Sigmoid colon (tissue), 3 donors: ENCODE measurements at regions not wholly inside any gene's neighbourhood (a gene's known extent, or its start where the extent isn't known, plus 50 kb on each side); places are given as distances from the start of the nearest gene placed in this dataset.

Experiments used
- CTCF ChIP-seq, 4 experiments: fragments of 450-650 bp in 3 of 4; fragments of 200-600 bp in 1 of 4; IDR thresholded peaks; one replicate each; pipeline ENCODE4 v1.5.1; 2016 to 2019; ENCODE audit warnings: antibody characterized with exemption in 4 of 4, mild to moderate bottlenecking in 3 of 4, moderate library complexity in 2 of 4
- POLR2A ChIP-seq, 2 donors: fragments of 450-650 bp; IDR thresholded peaks; one replicate each; pipeline ENCODE4 v1.6.1; 2016; ENCODE audit warnings: antibody characterized with exemption in 2 of 2, mild to moderate bottlenecking in 2 of 2, moderate library complexity in 2 of 2

- TF ChIP-seq POLR2A (IDR thresholded peaks at IDR 0.05) (no peak), CTCF (IDR thresholded peaks at IDR 0.05) (no peak)
Measured at GRCh38 chr11:95703049-95703448, 86.5 kb downstream of the FAM76B start.
